Mesenteric fat pad (tissue), 1 donor: ENCODE measurements at regions not wholly inside any gene's neighbourhood (a gene's known extent, or its start where the extent isn't known, plus 50 kb on each side); places are given as distances from the start of the nearest gene placed in this dataset.
"Not testable (repeated sequence)": the region's sequence is repeated elsewhere in the genome, so short reads cannot be mapped to it uniquely, and the experiment has no call there.

Experiments
- DNase-seq: peaks from one replicate; pipeline ENCODE4 v3.0.0-alpha.2; 2020; ENCODE audit warnings: low spot score
- donor health status: DM: yes; HTN: yes; CAD: no.

DNA sequence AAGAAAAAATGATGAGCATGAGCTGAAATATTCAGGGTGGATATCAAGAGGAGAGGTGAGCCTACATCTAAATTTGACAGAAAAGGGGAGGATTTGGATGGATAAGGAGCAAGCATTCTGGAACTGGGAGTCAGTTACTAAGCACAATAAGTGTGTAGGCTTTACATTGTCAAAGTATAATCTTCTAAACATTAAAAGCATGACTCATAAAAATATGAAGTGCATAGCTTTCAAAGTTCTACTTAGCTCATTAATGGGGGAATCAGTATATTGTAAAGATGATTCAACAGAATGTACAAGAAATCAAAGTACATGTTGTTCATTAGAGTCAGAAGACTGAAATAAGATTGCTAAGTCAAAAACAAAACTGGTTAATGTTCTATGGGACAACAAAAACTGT is 248.0 kb upstream of the GAS1 start:
- no peak for DNase-seq

DNA sequence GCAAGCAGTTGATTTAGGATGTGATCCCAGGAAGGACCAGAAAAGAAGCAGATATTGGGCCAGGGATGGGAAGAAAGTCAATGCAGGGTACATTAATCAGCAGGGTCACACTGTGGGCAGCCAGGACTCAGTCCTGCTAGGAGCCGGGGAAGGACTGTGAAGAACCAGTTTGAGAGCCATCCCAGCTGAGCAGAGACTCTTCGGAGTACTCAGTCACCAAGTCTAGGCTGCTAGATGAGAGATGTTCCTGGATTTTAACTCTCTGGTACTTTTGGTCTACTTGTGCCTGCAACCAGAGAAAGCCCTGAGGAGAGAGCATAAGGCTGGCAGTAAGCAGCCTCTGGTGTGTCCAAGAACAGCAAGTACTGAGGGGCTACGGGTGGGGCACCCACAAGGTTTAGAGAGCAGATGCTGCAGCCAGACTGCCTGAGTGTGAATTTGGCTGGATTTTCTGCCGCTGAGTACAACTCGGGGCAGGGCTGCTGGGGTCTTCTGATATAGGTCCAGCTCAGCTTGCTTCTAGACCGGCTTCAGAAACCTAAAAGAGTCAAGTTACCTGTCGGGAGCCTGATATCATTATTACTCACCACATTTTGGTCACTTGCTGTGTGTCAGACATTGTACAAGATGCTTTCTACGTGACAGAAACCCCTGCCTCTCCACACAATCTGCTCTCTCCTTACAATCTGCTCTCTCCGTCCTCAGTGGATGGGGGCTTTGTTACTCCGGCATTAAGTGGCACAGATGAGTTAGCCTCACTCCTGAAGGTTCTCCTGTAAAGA is 250.2 kb upstream of the GAS1 start:
- no peak for DNase-seq

DNA sequence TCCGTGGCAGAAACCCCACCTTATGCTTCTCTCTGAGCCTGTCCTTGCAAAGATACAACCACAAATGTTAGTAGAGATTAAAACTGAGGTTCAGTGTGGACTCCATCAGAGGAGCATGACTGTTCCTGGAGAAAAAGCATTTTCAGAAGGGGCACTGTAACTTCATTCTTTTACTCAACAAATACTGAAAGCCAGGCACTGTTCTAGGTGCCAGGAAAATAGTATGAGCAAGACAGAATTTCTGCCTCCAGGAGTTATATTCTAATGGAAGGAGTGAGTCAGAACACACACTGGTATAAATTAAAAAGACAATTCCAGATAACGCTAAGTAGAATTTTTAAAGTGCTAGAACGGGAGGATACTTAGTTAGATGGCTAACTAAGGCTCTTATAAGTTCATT is 251.4 kb upstream of the GAS1 start:
- no peak for DNase-seq

DNA sequence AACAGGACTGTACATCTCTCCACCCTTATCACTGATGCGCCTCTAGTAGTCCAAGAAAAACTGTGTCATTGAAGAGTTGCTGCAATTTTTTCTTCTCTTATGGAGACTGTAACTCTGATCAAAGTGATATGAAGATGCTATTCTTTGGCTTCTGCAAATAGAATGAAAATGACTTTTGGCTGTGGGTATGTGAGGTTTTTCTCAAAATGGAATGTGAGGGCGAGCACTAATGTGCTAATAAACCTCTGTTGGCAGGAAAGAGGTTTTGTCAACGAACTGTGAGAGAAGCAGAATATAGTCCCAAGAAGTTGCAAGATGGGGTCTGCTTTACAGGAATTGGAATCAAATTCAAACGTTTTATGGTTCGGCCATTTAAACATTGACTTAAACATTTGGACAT is 252.0 kb upstream of the GAS1 start:
- DNase-seq = no peak

DNA sequence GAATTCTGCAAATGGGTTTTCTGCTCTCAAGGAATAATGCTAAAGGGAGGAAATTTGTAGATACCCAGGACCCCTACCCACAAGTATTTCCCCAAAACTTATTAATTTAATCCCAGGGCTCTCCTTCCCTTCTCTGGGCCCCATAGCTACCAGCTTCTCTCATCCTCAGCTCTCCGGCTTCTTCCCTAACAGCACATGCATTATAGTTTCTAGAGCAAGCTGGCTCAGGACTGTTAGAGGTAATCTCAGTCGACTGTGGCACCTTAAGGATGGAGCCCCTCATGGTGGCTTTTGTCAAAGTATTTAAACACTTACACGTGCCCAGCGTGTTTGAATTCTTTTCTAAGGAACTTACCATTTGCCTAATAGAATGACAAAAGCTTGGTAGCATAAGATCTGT is 252.5 kb upstream of the GAS1 start:
- DNase-seq = no peak

DNA sequence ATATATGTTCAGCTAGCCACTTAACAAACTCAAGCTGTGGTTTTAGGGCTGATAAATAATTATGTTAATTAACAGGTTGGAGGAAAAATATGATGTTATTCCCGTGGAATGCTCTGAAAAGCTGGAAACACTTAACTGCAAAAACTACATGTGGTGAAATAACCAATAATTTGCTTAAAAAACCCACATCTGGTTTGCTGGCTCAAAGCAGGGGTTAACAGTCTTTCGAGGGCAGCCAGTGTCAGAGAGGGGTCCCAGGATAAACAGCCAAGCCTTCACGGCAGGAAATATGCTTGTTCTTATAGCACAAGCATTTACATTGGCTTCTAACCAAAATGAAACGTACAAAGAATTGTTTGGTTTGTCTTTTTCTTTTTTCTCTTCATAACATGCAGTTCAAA is 254.0 kb upstream of the GAS1 start:
- DNase-seq = no peak

DNA sequence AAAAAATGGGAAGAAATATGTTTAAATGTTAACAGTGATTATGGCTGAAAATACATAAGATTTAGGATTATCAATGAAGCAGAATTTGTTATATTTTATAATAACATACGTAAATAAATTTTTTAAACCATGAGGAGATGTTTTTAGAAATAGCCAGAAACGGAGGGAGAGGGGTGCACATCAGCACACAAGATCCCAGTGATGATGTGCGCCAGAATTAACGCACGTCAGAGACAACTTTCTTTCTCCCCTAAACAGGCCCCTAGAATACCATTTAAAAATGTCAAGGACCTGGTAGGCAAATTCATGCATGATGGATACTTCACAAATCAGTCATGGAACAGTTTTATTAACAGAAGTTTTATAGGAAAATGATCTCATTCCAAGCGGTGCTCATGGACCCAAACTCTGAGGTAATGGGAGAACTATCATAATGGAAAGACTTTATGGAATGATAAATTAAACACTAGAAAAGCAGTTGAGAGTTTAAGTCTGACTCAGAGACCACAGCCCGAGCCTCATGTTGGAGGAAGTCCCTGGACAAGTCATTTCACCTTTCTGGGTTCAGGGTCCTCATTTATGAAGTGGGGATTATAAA is 258.9 kb upstream of the GAS1 start:
- DNase-seq = no peak

DNA sequence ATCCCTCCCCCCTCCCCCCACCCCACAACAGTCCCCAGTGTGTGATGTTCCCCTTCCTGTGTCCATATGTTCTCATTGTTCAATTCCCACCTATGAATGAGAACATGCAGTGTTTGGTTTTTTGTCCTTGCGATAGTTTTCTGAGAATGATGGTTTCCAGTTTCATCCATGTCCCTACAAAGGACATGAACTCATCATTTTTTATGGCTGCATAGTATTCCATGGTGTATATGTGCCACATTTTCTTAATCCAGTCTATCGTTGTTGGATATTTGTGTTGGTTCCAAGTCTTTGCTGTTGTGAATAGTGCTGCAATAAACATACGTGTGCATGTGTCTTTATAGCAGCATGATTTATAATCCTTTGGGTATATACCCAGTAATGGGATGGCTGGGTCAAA is 263.4 kb upstream of the GAS1 start:
- not testable (repeated sequence) for DNase-seq

DNA sequence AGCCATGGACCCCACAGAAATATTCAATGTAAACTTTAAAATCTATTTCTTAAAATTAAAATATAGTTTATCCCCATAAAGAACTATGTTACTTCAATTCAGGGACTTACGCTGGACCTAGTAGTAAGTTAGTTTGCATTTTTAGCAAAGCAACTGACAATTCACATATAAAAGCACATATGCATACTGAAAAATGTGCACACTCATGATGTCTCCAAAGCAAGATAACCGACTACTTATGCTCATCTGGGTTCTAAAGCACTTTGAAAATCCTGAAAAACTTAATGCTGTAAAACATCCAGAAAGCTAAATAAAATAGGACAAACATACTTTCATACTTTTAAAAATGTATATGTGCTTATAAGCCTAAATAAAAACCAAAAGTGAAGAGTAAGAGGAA is 264.4 kb upstream of the GAS1 start:
- DNase-seq = no peak

DNA sequence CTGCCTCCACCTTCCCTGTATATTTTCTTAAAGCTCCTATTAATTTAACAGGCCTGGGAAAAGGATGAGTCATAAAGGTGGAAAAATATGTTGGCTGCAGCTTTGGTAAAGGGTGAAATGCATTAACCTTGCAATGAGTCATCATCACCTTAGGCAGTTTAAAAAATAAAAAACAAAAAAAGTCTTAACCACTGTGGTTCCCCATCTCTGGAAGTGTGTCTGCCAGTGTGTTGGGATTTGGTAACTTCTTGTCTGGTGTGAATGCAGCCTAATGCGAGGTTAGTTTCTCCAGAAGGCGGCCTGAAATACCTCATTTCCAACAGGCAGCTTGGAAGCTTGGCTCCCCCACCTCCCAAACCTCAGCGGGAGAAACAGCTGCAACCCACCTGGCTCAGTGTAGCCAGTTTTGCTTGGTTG is 265.3 kb upstream of the GAS1 start:
- DNase-seq = no peak

DNA sequence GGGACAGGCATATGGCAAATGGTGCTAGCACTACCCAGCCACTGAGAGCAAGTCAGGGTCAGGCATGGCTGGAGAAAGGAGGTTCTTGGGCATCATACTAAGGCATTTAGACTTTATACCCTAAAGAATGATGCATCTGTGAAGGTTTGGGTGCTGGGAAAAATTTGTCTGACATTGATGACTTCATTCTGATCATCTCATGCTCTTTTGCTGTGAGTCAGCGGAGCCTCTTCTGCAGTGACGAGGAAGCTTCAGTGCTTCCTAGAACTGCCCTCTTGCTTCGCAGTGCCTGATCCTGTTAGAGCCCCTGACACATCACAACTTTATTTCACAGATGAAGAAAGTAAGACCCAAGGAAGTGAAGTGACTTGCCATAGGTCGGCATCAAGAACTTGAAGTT is 266.6 kb upstream of the GAS1 start:
- DNase-seq = no peak

DNA sequence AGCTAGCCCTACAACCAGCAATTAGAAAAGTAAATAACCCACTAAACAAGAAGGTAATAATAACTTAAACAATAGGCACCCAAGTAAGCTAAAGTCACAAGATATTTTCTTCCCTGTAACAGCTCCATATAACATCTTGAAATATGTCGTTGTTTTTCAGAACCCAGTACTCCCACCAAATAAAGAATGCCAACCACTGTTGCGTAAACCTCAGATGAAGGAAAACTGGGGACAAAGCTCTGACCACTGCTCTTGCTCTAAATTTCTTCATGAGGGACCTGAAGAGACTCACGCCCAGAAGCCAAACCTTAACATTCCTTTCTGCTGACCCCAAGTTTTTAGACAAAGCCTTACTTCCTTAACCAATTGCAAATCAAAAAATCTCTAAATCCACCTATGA is 267.7 kb upstream of the GAS1 start:
- DNase-seq = no peak

DNA sequence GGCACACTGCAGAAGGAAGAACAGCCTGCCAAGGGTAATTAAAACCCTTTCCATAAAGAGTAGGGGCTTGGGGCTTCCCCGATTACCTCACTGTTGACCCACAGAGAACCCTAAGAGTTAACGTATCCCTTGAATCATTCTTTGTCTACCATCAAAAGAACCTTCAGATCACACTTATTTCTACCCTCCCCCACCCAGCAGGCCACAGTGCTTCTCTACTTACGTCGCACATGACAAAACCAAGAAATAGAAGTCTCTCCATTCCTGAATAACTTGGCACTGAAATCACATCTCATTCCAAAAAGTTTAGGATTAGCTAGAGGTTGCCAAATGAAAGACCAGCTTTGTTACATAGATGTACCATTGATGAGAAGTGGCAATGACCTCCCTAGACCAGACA is 268.7 kb upstream of the GAS1 start:
- no peak for DNase-seq

DNA sequence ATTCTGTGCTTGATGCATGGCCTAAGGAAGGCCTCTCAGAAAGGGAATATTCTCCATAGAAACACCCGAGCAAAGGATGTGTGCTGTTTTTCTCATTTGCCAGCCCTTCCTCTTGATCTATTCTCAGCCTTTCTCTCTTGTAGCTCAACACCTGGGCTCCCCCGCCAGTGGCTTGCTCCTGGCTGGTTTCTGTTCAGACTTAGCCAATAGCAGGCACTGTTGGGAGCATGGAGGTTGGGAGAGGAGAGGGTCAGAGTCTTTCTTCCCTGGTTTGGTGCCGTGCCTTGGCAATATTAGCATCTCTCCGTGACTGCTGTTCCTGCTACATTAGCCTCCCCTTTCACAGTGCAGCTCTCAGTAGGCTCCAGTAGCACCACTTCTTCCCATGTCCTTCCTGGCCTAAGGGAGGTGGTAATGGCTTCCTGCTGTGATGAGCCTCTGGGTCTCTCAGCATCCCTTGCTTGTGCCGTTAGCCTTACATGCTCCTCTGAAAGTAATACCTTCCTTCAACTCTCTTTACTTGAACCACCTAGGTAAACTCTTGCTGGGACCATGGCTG is 269.7 kb upstream of the GAS1 start:
- no peak for DNase-seq

DNA sequence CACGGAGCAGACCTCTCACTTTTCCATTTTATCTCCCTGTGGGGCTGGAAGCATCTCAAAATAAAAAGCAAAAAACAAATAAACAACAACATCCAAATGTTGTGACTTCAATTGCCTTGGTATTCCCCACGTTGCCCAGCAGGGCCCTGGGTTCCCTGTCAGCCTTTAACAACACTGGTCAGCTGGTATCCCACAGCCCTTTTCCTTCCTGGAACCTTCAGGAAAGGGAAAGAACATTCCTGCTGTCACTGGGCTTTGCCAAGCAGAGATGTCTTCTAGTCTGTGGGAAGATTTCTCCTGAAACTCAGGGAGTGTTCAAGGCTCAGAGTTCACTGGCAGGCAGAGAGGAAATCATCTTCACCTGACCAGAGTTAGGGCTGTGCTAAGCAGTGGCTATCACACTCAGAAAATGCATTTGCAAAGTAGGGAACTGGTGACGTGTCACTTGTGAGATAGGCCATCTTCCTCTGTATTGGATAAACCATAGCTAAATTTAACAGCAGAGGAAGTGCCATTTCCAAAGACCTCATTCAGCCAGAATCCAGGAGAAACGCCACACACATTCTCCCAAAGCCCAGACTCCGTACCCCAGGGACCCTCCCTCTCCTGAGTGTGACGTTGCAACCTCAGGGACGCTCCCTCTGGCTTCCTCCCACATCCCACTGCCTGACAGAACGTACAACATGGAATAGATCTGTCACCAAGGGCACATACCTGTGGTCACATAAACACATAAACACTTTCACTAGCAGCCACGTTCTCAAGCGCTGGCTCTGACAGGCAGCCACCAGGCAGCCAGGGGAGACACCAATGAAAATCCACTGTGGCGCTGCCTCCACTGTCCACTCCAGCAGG is 274.0 kb upstream of the DAPK1 start:
- no peak for DNase-seq

DNA sequence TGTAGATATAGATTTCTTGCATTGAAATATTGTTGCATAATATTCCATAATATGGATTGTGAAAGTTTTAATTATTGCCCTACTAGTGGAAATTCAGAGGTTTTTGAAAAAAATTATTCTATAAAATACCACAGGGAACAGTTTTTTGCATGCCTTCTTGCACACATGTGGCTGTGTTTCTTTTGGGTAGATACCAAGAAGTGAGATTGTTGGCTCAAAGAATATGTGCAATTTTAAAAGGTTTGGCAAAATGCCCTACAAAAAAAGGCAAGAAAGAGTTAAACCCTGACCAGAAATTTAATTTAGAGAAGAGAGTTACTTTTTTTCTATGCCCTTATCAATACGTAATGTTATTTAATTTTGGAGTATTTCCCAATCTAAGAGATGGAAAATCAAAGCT is 270.8 kb upstream of the DAPK1 start:
- no peak for DNase-seq

DNA sequence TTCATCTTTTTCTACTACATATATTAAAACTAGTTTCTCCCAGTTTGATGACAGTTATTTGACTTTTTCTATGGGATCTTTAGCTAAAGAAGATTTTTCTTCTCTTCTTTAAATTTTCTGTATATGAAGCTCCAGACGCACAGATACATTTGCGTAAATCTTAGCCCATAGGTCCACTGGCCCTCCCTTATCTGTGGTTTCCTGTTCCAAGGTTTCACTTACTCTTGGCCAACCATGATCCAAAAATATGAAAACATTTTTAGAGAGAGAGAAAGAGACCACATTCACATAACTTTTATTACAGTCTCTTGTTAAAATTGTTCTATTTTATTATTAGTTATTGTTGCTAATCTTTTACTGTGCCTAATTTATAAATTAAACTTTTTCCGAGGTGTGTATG is 270.2 kb upstream of the DAPK1 start:
- DNase-seq = no peak

DNA sequence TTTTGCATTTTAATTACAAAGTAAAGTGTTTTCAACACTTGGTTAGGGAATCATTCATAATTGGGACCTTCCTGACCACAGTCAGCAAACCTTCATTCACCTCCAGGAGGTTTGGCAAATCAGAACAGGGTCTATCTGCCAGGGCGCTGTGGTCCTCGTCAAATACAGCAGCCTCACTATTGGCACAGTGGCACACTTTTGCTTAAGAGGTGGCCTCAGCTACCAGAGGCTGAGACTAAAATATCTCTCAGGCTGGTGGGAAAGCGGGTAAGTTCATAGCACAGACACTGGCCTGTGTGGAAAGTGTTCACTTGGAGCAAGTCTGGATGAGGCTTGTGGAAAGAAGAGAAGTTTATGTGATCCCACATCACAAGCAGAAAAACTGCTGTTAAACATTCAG is 268.6 kb upstream of the DAPK1 start:
- no peak for DNase-seq

DNA sequence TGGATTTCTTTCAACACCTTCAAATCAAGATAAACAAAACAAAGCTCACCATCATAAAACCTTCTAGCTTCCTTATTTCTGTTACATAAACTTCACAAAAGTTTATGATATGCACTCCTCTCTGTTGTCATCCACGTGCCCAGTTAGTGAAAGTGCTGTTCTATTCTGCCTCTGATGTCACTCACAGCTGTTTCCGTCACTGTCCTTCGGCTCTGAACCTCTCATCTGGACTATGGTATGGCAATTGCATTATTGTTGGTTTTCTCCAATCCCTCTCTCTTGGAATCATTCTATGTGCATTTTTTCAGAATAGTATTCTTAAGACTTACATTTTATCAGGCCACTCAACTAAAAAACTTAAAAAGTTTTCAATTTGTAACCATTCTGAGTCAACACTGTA is 264.2 kb upstream of the DAPK1 start:
- DNase-seq = no peak

DNA sequence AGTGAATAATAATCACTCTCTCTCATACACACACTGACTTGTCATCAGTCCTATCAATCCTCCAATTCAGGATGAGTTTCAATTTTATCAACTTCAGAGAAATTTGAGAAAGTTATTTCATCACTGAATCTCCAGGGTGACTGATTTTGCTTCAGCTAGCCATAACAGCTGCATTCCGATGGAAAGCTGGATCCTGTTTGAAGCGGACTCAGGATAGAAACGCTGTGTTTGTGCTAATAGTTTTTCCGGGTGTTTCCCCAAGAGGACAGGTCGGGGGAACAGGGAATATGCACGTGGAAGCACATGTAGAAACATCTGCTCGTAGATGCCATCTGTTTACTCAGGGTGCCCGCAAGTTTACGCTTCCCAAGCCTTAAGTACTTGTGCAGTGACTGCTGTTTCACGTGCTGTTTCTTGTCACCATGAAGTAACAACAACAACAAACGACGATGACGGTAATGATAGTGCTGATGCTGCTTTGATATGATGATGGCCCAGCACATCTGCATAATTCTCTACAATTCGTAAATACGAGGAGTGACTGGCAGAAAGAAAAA is 263.7 kb upstream of the DAPK1 start:
- DNase-seq = no peak

DNA sequence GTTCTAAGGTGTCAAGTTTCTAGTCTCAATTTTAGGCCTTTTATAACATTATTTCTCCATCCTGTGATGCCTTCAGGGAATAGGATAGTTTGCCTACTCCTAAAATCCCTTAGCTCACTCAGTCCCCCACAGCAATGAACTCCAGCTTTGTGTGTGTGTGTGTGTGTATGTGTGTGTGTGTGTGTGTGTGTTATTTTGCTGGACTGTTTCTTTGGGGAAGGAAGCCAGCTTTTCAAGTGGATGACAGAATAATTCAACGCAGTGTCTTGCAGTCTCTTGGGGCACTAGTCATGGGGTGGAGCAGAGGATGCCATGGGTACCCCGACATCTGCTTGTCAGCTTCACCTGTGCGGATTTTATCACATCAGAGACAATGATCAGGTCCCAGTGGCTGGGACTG is 262.8 kb upstream of the DAPK1 start:
- DNase-seq = no peak

DNA sequence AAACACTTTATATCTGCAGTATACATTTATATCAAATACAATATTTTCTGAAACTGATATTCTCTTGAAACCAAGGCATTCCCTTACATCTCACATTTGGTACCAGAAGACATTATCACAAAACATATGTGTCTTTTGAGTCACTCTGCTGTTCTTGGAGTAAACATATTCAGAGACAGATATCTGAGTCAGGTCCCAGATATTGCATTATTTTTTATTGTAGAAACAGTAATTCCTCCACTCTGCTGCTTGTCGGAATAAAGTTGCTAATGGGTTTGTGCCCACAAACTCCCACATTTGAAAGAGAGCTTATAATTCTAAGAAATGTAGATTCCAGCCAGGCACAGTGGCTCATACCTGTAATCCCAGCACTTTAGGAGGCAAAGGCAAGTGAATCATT is 261.1 kb upstream of the DAPK1 start:
- DNase-seq = no peak
